Neural progenitor cell (in vitro differentiated cells): ENCODE measurements at regions not wholly inside any gene's neighbourhood (a gene's known extent, or its start where the extent isn't known, plus 50 kb on each side); places are given as distances from the start of the nearest gene placed in this dataset.

ENCODE experiments used
- CTCF ChIP-seq: fragments of 200-600 bp; sonication (generic); IDR thresholded peaks from 2 replicates; pipeline ENCODE4 v1.5.1; 2017; ENCODE audit warnings: antibody characterized with exemption, mild to moderate bottlenecking
- EZH2 ChIP-seq: fragments of 200-600 bp; sonication (generic); IDR thresholded peaks from 2 replicates; pipeline ENCODE4 v1.6.1; 2017; ENCODE audit warnings: antibody characterized with exemption, mild to moderate bottlenecking, moderate library complexity

- TF ChIP-seq CTCF (no peak), EZH2 (no peak)
Observed at GRCh38 chr6:119610754-119611153, 261.2 kb upstream of the MAN1A1 start.
